Heart left ventricle (tissue), 16 donors: ENCODE measurements at regions not wholly inside any gene's neighbourhood (a gene's known extent, or its start where the extent isn't known, plus 50 kb on each side); places are given as distances from the start of the nearest gene placed in this dataset.

Source experiments
- ATAC-seq, 4 donors: fragments of 200-7000 bp; cut with Tn5 transposase; one replicate each; pipeline ENCODE4 v1.9.1; 2020 to 2022; ENCODE audit warnings: moderate library complexity in 4 of 4, mild to moderate bottlenecking in 3 of 4, moderate number of reproducible peaks in 1 of 4
- DNase-seq, 5 donors: peaks; one replicate each; pipeline ENCODE4 v3.0.0-alpha.2; 2020
- H3K27ac ChIP-seq, 12 donors: fragments of 200-600 bp; sonication (generic) in 4 of 12; one replicate each; pipeline versions ENCODE4 v1.5.0 to v1.8.0; 2016 to 2022; ENCODE audit warnings: mild to moderate bottlenecking in 2 of 12
- H3K27me3 ChIP-seq, 9 donors: fragments of 200-600 bp; sonication (generic) in 2 of 9; one replicate each; pipeline versions ENCODE4 v1.5.1 to v1.8.0; 2016 to 2022; ENCODE audit warnings: mild to moderate bottlenecking in 3 of 9
- H3K36me3 ChIP-seq, 9 donors: fragments of 200-600 bp; sonication (generic) in 2 of 9; one replicate each; pipeline versions ENCODE4 v1.5.0 to v1.8.0; 2018 to 2022; ENCODE audit warnings: mild to moderate bottlenecking in 2 of 9
- H3K4me1 ChIP-seq, 12 donors: fragments of 200-600 bp; sonication (generic) in 4 of 12; one replicate each; pipeline versions ENCODE4 v1.5.0 to v1.8.0; 2016 to 2022; ENCODE audit warnings: mild to moderate bottlenecking in 3 of 12
- H3K4me3 ChIP-seq, 12 donors: fragments of 200-600 bp; sonication (generic) in 4 of 12; one replicate each; pipeline versions ENCODE4 v1.5.0 to v1.8.0; 2017 to 2022; ENCODE audit warnings: mild to moderate bottlenecking in 9 of 12, moderate library complexity in 4 of 12
- H3K9me3 ChIP-seq, 12 donors: fragments of 200-600 bp; sonication (generic) in 4 of 12; one replicate each; pipeline versions ENCODE4 v1.5.0 to v1.8.0; 2016 to 2022; ENCODE audit warnings: mild to moderate bottlenecking in 1 of 12
- CTCF ChIP-seq, 12 donors: fragments of 200-600 bp; sonication (generic) in 4 of 12; IDR thresholded peaks; one replicate each; pipeline versions ENCODE4 v1.5.0 to v1.8.0; 2018 to 2022; ENCODE audit warnings: antibody characterized with exemption in 12 of 12, mild to moderate bottlenecking in 5 of 12
- POLR2A ChIP-seq, 2 donors: fragments of 450-650 bp; IDR thresholded peaks; one replicate each; pipeline ENCODE4 v1.6.1; 2017; ENCODE audit warnings: antibody characterized with exemption in 2 of 2, mild to moderate bottlenecking in 2 of 2, moderate library complexity in 2 of 2
- WGBS, 4 donors: extraction: QIAGEN DNeasy Blood & Tissue Kit in 2 of 4; methylation state at CpG; one replicate each; pipeline versions ENCODE4 v1.1.5 to v1.1.7; 2013 to 2018; 5-methylcytosine and 5-hydroxymethylcytosine counted together
- intact Hi-C, 10 donors: fragments of 100-400 bp; cut with DNase I; formaldehyde crosslinking; loops; one replicate each; pipeline versions ENCODE4 v1.11.1 to v1.14.2; 2022
- donor health status: ischemic (EF 13 %, LVEDD 7.1; RV severe dilation, severe dysfunction).
- donor health status: healthy with polysubstance abuse.
- donor health status: DM: no; HTN: yes; CAD: no.
- donor health status: DM: no; HTN: no; CAD: no.
- donor health status: ischemic (EF 25% LVEDD 6.9; RV normal size, moderate dysfunction).
- donor health status: ischemic (EF 25% LVEDD 5.7; RV mildly dilated, moderate dysfunction).
- donor health status: healthy.
- donor health status: DM: yes; HTN: yes; CAD: no.
- donor health status: ischemic (EF 35%, LVEDD 5.7; RV mildly dilated, moderate dysfunction).
- donor health status: nonischemic (EF 11% LVEDD 7.7; RV severe dilation, severe dysfunction).
- donor health status: DM: yes; HTN: yes; CAD: no.
- donor health status: PGD.
- donor health status: ischemic (EF 29% LVEDD 5.4; RV normal size, mild dysfunction).
- donor health status: nonischemic (EF 23%, LVEDD 6.1; RV moderate dilation, normal function).

- Histone ChIP-seq H3K4me1 (no peaks in the 10 kb centered on the region), H3K9me3 (peaks cover 0 to 21% (median 0%) of the 10 kb centered on the region in 12 donors), H3K36me3 (no peaks in the 10 kb centered on the region), H3K27ac (no peak overlapping the region), H3K4me3 (no peak overlapping the region), H3K27me3 (no peaks in the 10 kb centered on the region)
- no peak for ATAC-seq
- no peak for DNase-seq
- 92 to 97% (median 95%) methylated on average over 2 of the region's 2 CpGs for WGBS, 4 donors
- intact Hi-C loops, result no loop called here
- TF ChIP-seq POLR2A (IDR thresholded peaks at IDR 0.05) (no peak), CTCF (IDR thresholded peaks at IDR 0.05) (no peak)
Measured at GRCh38 chr13:91264484-91264883, 83.0 kb upstream of the MIR17HG start.

- Histone ChIP-seq H3K36me3 (no peaks in the 10 kb centered on the region), H3K4me1 (no peaks in the 10 kb centered on the region), H3K9me3 (peaks cover 0 to 21% (median 0%) of the 10 kb centered on the region in 12 donors), H3K27me3 (no peaks in the 10 kb centered on the region), H3K27ac (no peak overlapping the region), H3K4me3 (no peak overlapping the region)
- intact Hi-C loops, result no loop called here
- DNase-seq (no peak), ATAC-seq (no peak)
- WGBS, 4 donors, result 85 to 95% (median 93%) methylated on average over 1 of the region's 1 CpG
- TF ChIP-seq CTCF (IDR thresholded peaks at IDR 0.05) (no peak), POLR2A (IDR thresholded peaks at IDR 0.05) (no peak)
Measured at GRCh38 chr13:91269237-91269636, 78.2 kb upstream of the MIR17HG start.

- Histone ChIP-seq H3K4me3 (no peak overlapping the region), H3K27me3 (no peaks in the 10 kb centered on the region), H3K9me3 (peaks cover 0 to 14% (median 0%) of the 10 kb centered on the region in 12 donors), H3K4me1 (no peaks in the 10 kb centered on the region), H3K36me3 (no peaks in the 10 kb centered on the region), H3K27ac (no peak overlapping the region)
- TF ChIP-seq POLR2A (IDR thresholded peaks at IDR 0.05), result no peak
- no peak for TF ChIP-seq CTCF (IDR thresholded peaks at IDR 0.05)
- DNase-seq (no peak), ATAC-seq (no peak)
- 36 to 51% (median 43%) methylated on average over 3 of the region's 3 CpGs for WGBS, 4 donors
- intact Hi-C loops, result no loop called here
Measured at GRCh38 chr13:91270031-91270430, 77.5 kb upstream of the MIR17HG start.

- intact Hi-C loops, result no loop called here
- no peak for ATAC-seq
- no peak for DNase-seq
- TF ChIP-seq CTCF (IDR thresholded peaks at IDR 0.05) (no peak), POLR2A (IDR thresholded peaks at IDR 0.05) (no peak)
- Histone ChIP-seq H3K9me3 (peaks cover 0 to 8% (median 0%) of the 10 kb centered on the region in 12 donors), H3K4me1 (no peaks in the 10 kb centered on the region), H3K27ac (no peak overlapping the region), H3K27me3 (no peaks in the 10 kb centered on the region), H3K36me3 (no peaks in the 10 kb centered on the region), H3K4me3 (no peak overlapping the region)
- WGBS, 4 donors, result 85 to 97% (median 93%) methylated on average over 9 of the region's 9 CpGs
Measured at GRCh38 chr13:91272235-91272777, 75.2 kb upstream of the MIR17HG start.
